ENCODE measurements at regions not wholly inside any gene's neighbourhood (a gene's known extent, or its start where the extent isn't known, plus 50 kb on each side); places are given as distances from the start of the nearest gene placed in this dataset.

DNA sequence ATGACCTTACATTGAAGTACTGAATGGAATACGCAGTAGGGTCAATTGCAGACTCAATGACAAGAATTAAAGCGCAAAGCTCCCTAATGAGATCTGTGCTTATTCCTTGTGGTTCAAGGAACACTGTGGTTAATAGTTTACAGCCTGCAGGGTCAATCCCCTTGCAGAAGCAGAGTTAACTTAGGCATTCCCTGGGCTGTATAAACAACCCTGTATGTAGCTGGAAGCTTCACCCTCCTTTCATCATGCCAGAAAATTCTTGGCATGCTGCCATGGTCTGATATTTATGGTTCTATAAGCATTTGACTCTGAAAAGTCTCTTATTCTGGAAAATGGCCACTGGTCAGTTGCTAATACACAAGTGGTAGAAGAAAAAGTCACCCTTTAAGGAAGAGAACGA is 227.7 kb downstream of the NOVA1 start:
- no peaks in the 10 kb centered on the region for H3K9me3 ChIP-seq
- 45 to 63% methylated on average over 3 of the region's 3 CpGs for WGBS, 2 donors
- no peak overlapping the region for H3K27ac ChIP-seq
- H3K36me3 ChIP-seq: no peaks in the 10 kb centered on the region
- no peak for DNase-seq
- TF ChIP-seq CTCF (IDR thresholded peaks at IDR 0.05) (no peak), POLR2A (IDR thresholded peaks at IDR 0.05) (no peak)
- no peak overlapping the region for H3K4me3 ChIP-seq (replicated peaks in 1 of 3)
- no peaks in the 10 kb centered on the region for H3K27me3 ChIP-seq
- intact Hi-C loops (cut with DNase I): no loop called here
- no peaks in the 10 kb centered on the region for H3K4me1 ChIP-seq

GRCh38 chr14:26363689-26364088 is 234.1 kb downstream of the NOVA1 start:
- DNase-seq: no peak
- intact Hi-C loops (cut with DNase I): no loop called here
- H3K36me3 ChIP-seq: no peaks in the 10 kb centered on the region
- H3K4me1 ChIP-seq: no peaks in the 10 kb centered on the region
- no peak overlapping the region for H3K27ac ChIP-seq
- no peak for TF ChIP-seq CTCF (IDR thresholded peaks at IDR 0.05)
- no peak for TF ChIP-seq POLR2A (IDR thresholded peaks at IDR 0.05)
- no peaks in the 10 kb centered on the region for H3K27me3 ChIP-seq
- no peaks in the 10 kb centered on the region for H3K9me3 ChIP-seq
- no peak overlapping the region for H3K4me3 ChIP-seq (replicated peaks in 1 of 3)

DNA sequence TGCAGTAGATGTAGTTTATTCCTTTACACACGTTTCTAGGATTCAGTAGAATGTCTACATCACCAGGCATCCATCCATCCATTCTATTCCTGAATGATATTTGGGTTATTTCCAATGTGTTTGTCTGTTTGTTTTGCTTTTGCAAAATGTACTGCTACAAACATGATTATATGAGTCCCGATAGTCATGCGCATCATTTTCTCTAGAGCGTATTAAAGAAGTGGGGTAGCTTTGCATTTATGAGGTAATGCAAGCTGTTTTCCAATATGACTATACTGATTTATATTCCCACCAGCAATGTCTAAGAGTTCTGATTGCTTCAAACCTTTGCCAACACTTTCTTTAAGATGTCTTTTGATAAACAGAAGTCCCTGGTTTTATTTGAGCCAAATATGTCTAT is 253.2 kb downstream of the NOVA1 start:
- no peak for DNase-seq
- Histone ChIP-seq H3K4me3 (replicated peaks in 1 of 3) (no peak overlapping the region), H3K27ac (no peak overlapping the region), H3K4me1 (no peaks in the 10 kb centered on the region), H3K36me3 (no peaks in the 10 kb centered on the region), H3K9me3 (no peaks in the 10 kb centered on the region), H3K27me3 (no peaks in the 10 kb centered on the region)
- intact Hi-C loops (cut with DNase I): no loop called here
- WGBS, 2 donors: 91 to 92% methylated on average over 4 of the region's 4 CpGs
- no peak for TF ChIP-seq POLR2A (IDR thresholded peaks at IDR 0.05)
- no peak for TF ChIP-seq CTCF (IDR thresholded peaks at IDR 0.05)

- TF ChIP-seq CTCF (IDR thresholded peaks at IDR 0.05) (no peak), POLR2A (IDR thresholded peaks at IDR 0.05) (no peak)
- intact Hi-C loops (cut with DNase I): no loop called here
- 75 to 82% methylated on average over 2 of the region's 2 CpGs for WGBS, 2 donors
Observed at GRCh38 chr14:26339381-26339780, 258.5 kb downstream of the NOVA1 start.

DNA sequence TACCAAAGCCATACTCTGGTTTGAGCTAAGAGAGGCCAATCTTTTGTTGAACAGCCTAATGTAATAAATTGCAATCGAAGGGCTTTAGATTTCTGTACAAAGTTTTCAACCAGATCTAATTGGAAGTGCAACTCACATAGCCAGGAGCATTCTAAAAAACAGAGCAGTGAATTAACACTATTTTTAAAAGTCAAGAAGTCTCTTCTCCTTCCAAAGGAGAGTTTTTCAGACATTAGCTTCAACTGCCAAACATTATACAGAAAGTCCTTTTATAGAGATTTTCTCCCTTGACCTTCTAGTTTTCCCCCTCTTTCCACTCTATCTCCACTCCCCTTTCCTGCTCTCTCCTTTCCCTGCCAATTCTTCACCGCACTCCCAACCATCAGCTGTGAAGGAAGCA is 259.6 kb downstream of the NOVA1 start:
- no peaks in the 10 kb centered on the region for H3K9me3 ChIP-seq
- H3K4me1 ChIP-seq: no peaks in the 10 kb centered on the region
- H3K36me3 ChIP-seq: no peaks in the 10 kb centered on the region
- H3K4me3 ChIP-seq (replicated peaks in 1 of 3): no peak overlapping the region
- H3K27ac ChIP-seq: no peak overlapping the region
- no peak for TF ChIP-seq POLR2A (IDR thresholded peaks at IDR 0.05)
- TF ChIP-seq CTCF (IDR thresholded peaks at IDR 0.05): no peak
- WGBS, 2 donors: 40 to 56% methylated on average over 2 of the region's 2 CpGs
- no peaks in the 10 kb centered on the region for H3K27me3 ChIP-seq
- DNase-seq: no peak
- intact Hi-C loops (cut with DNase I): no loop called here

More at GRCh38 chr14:26339381-26339780, 258.5 kb downstream of the NOVA1 start:
- Histone ChIP-seq H3K27me3 (no peaks in the 10 kb centered on the region), H3K4me3 (replicated peaks in 1 of 3) (no peak overlapping the region), H3K4me1 (no peaks in the 10 kb centered on the region), H3K27ac (no peak overlapping the region), H3K9me3 (no peaks in the 10 kb centered on the region), H3K36me3 (no peaks in the 10 kb centered on the region)
- DNase-seq: no peak
